Activated CD4-positive, alpha-beta T cell treated with anti-CD3 and anti-CD28 coated beads for 36 hours (primary cell): ENCODE measurements at regions not wholly inside any gene's neighbourhood (a gene's known extent, or its start where the extent isn't known, plus 50 kb on each side); places are given as distances from the start of the nearest gene placed in this dataset.

Experiments
- ATAC-seq: fragments of 200-7000 bp; cut with Tn5 transposase; one replicate; pipeline ENCODE4 v1.10.0; 2021; ENCODE audit warnings: mild to moderate bottlenecking, moderate library complexity
- CTCF ChIA-PET: fragments of 350-600 bp; sonication (Branson Sonifier 250); formaldehyde crosslinking; loops from one replicate; lab custom pipeline; 2021; ENCODE audit warnings: antibody characterized with exemption; lab: Charles Lee
- POLR2A ChIA-PET: fragments of 350-600 bp; sonication (Branson Sonifier 250); formaldehyde crosslinking; loops from one replicate; lab custom pipeline; 2021; ENCODE audit warnings: antibody characterized with exemption, inconsistent platforms; lab: Charles Lee
- DNase-seq: peaks from one replicate; pipeline ENCODE4 v3.0.0-alpha.2; 2020
- H3K27ac Mint-ChIP-seq: one replicate; pipeline ENCODE4 v1.8.0; 2021; ENCODE audit warnings: mixed read lengths
- H3K27me3 Mint-ChIP-seq: one replicate; pipeline ENCODE4 v1.8.0; 2021; ENCODE audit warnings: mixed read lengths
- H3K36me3 Mint-ChIP-seq: one replicate; pipeline ENCODE4 v1.8.0; 2021; ENCODE audit warnings: low read depth, mixed read lengths
- H3K4me1 Mint-ChIP-seq: one replicate; pipeline ENCODE4 v1.8.0; 2021; ENCODE audit warnings: mixed read lengths
- H3K4me3 Mint-ChIP-seq: one replicate; pipeline ENCODE4 v1.8.0; 2021; ENCODE audit warnings: mild to moderate bottlenecking, moderate library complexity, mixed read lengths
- H3K9me3 Mint-ChIP-seq: one replicate; pipeline ENCODE4 v1.8.0; 2021; ENCODE audit warnings: low read depth, mixed read lengths
- intact Hi-C, 2 experiments: fragments of 100-400 bp; cut with DNase I in 1 of 2; cut with micrococcal nuclease in 1 of 2; formaldehyde crosslinking; loops; one replicate each; pipeline versions ENCODE4 v1.14.2 to v1.15.1; 2022 to 2024; cut with DNase I, micrococcal nuclease

- H3K27me3 Mint-ChIP-seq: no peaks in the 10 kb centered on the region
- H3K27ac Mint-ChIP-seq: no peak overlapping the region
- ATAC-seq (no peak), DNase-seq (no peak)
- intact Hi-C loops: no loop called here
- no peak overlapping the region for H3K4me3 Mint-ChIP-seq
- H3K9me3 Mint-ChIP-seq: peaks cover 2% of the 10 kb centered on the region
- POLR2A ChIA-PET: no interaction called here
- no peaks in the 10 kb centered on the region for H3K36me3 Mint-ChIP-seq
- CTCF ChIA-PET: no interaction called here
- H3K4me1 Mint-ChIP-seq: no peaks in the 10 kb centered on the region
These were observed 956.7 kb downstream of the TUSC7 start for GRCh38 chr3:117666325-117666724.

- H3K36me3 Mint-ChIP-seq: no peaks in the 10 kb centered on the region
- ATAC-seq (no peak), DNase-seq (no peak)
- no peaks in the 10 kb centered on the region for H3K27me3 Mint-ChIP-seq
- no peak overlapping the region for H3K4me3 Mint-ChIP-seq
- ChIA-PET POLR2A (no interaction called here), CTCF (no interaction called here)
- no peak overlapping the region for H3K27ac Mint-ChIP-seq
- H3K4me1 Mint-ChIP-seq: no peaks in the 10 kb centered on the region
- H3K9me3 Mint-ChIP-seq: peaks cover 2% of the 10 kb centered on the region
- intact Hi-C loops: no loop called here
These were observed 957.2 kb downstream of the TUSC7 start for GRCh38 chr3:117666812-117667211.

- H3K27ac Mint-ChIP-seq: no peak overlapping the region
- no peaks in the 10 kb centered on the region for H3K4me1 Mint-ChIP-seq
- H3K36me3 Mint-ChIP-seq: no peaks in the 10 kb centered on the region
- POLR2A ChIA-PET: no interaction called here
- no peak overlapping the region for H3K4me3 Mint-ChIP-seq
- DNase-seq: no peak
- CTCF ChIA-PET: no interaction called here
- ATAC-seq: no peak
- peaks cover 2% of the 10 kb centered on the region for H3K9me3 Mint-ChIP-seq
- intact Hi-C loops: no loop called here
- no peaks in the 10 kb centered on the region for H3K27me3 Mint-ChIP-seq
These were observed 960.2 kb downstream of the TUSC7 start for GRCh38 chr3:117669774-117670173.

GRCh38 chr3:117671722-117672318 lies 962.2 kb downstream of the TUSC7 start:
- DNase-seq (no peak), ATAC-seq (no peak)
- H3K4me1 Mint-ChIP-seq: no peaks in the 10 kb centered on the region
- H3K36me3 Mint-ChIP-seq: no peaks in the 10 kb centered on the region
- intact Hi-C loops: no loop called here
- no peaks in the 10 kb centered on the region for H3K27me3 Mint-ChIP-seq
- no peak overlapping the region for H3K4me3 Mint-ChIP-seq
- no peak overlapping the region for H3K27ac Mint-ChIP-seq
- POLR2A ChIA-PET: no interaction called here
- CTCF ChIA-PET: no interaction called here
- H3K9me3 Mint-ChIP-seq: no peaks in the 10 kb centered on the region

- no peak overlapping the region for H3K4me3 Mint-ChIP-seq
- intact Hi-C loops: no loop called here
- H3K4me1 Mint-ChIP-seq: no peaks in the 10 kb centered on the region
- DNase-seq (no peak), ATAC-seq (no peak)
- H3K9me3 Mint-ChIP-seq: no peaks in the 10 kb centered on the region
- no peaks in the 10 kb centered on the region for H3K36me3 Mint-ChIP-seq
- ChIA-PET CTCF (no interaction called here), POLR2A (no interaction called here)
- H3K27me3 Mint-ChIP-seq: no peaks in the 10 kb centered on the region
- no peak overlapping the region for H3K27ac Mint-ChIP-seq
These were observed 964.7 kb downstream of the TUSC7 start for GRCh38 chr3:117674321-117674720.

- Mint-ChIP-seq H3K27me3 (no peaks in the 10 kb centered on the region), H3K4me3 (no peak overlapping the region), H3K4me1 (no peaks in the 10 kb centered on the region), H3K9me3 (no peaks in the 10 kb centered on the region), H3K27ac (no peak overlapping the region), H3K36me3 (no peaks in the 10 kb centered on the region)
- POLR2A ChIA-PET: no interaction called here
- no peak for DNase-seq
- intact Hi-C loops: no loop called here
- CTCF ChIA-PET: interaction anchor here (0.6 kb wide), 1 partner anchor 148 kb away, joined by 3 read pairs; no protein-coding TSS in a partner anchor
- ATAC-seq: no peak
These were observed 972.0 kb downstream of the TUSC7 start for GRCh38 chr3:117681619-117682018.

- intact Hi-C loops: no loop called here
- DNase-seq: no peak
- no peaks in the 10 kb centered on the region for H3K36me3 Mint-ChIP-seq
These were observed 977.5 kb downstream of the TUSC7 start for GRCh38 chr3:117687096-117687495.

GRCh38 chr3:117688583-117688982 lies 979.0 kb downstream of the TUSC7 start:
- DNase-seq: no peak

More at GRCh38 chr3:117687096-117687495, 977.5 kb downstream of the TUSC7 start:
- CTCF ChIA-PET: no interaction called here
- no peaks in the 10 kb centered on the region for H3K9me3 Mint-ChIP-seq
- H3K4me3 Mint-ChIP-seq: no peak overlapping the region
- no peak overlapping the region for H3K27ac Mint-ChIP-seq
- H3K27me3 Mint-ChIP-seq: no peaks in the 10 kb centered on the region
- POLR2A ChIA-PET: no interaction called here
- no peak for ATAC-seq
- H3K4me1 Mint-ChIP-seq: no peaks in the 10 kb centered on the region

GRCh38 chr3:117691526-117691925 lies 981.9 kb downstream of the TUSC7 start:
- ChIA-PET POLR2A (no interaction called here), CTCF (no interaction called here)
- H3K36me3 Mint-ChIP-seq: no peaks in the 10 kb centered on the region
- no peak overlapping the region for H3K27ac Mint-ChIP-seq
- no peaks in the 10 kb centered on the region for H3K9me3 Mint-ChIP-seq
- intact Hi-C loops: no loop called here
- ATAC-seq (no peak), DNase-seq (no peak)
- no peaks in the 10 kb centered on the region for H3K4me1 Mint-ChIP-seq
- H3K27me3 Mint-ChIP-seq: no peaks in the 10 kb centered on the region
- H3K4me3 Mint-ChIP-seq: no peak overlapping the region

More at GRCh38 chr3:117688583-117688982, 979.0 kb downstream of the TUSC7 start:
- CTCF ChIA-PET: no interaction called here
- Mint-ChIP-seq H3K9me3 (no peaks in the 10 kb centered on the region), H3K4me1 (no peaks in the 10 kb centered on the region), H3K27ac (no peak overlapping the region), H3K4me3 (no peak overlapping the region), H3K36me3 (no peaks in the 10 kb centered on the region), H3K27me3 (no peaks in the 10 kb centered on the region)
- no peak for ATAC-seq
- intact Hi-C loops: no loop called here
- POLR2A ChIA-PET: no interaction called here

- ATAC-seq: no peak
- DNase-seq: no peak
- Mint-ChIP-seq H3K27ac (no peak overlapping the region), H3K4me1 (no peaks in the 10 kb centered on the region), H3K27me3 (no peaks in the 10 kb centered on the region), H3K4me3 (no peak overlapping the region), H3K36me3 (no peaks in the 10 kb centered on the region), H3K9me3 (no peaks in the 10 kb centered on the region)
- ChIA-PET CTCF (no interaction called here), POLR2A (no interaction called here)
- intact Hi-C loops: no loop called here
These were observed 982.9 kb downstream of the TUSC7 start for GRCh38 chr3:117692416-117692995.

GRCh38 chr3:117695321-117695720 lies 985.7 kb downstream of the TUSC7 start:
- intact Hi-C loops: no loop called here
- H3K36me3 Mint-ChIP-seq: no peaks in the 10 kb centered on the region
- ChIA-PET CTCF (interaction anchor here (0.6 to 1.4 kb wide), 3 partner anchors 11 to 566 kb away, joined by 3 read pairs; no protein-coding TSS in a partner anchor), POLR2A (no interaction called here)
- ATAC-seq: no peak
- H3K27ac Mint-ChIP-seq: no peak overlapping the region
- H3K4me3 Mint-ChIP-seq: no peak overlapping the region
- DNase-seq: no peak
- no peaks in the 10 kb centered on the region for H3K4me1 Mint-ChIP-seq
- H3K9me3 Mint-ChIP-seq: peaks cover 2% of the 10 kb centered on the region
- no peaks in the 10 kb centered on the region for H3K27me3 Mint-ChIP-seq

GRCh38 chr3:117695871-117696645 lies 986.5 kb downstream of the TUSC7 start:
- no peak for DNase-seq
- intact Hi-C loops: no loop called here
- Mint-ChIP-seq H3K4me1 (no peaks in the 10 kb centered on the region), H3K4me3 (no peak overlapping the region), H3K36me3 (no peaks in the 10 kb centered on the region), H3K27me3 (no peaks in the 10 kb centered on the region), H3K27ac (no peak overlapping the region), H3K9me3 (peaks cover 2% of the 10 kb centered on the region)
- ChIA-PET CTCF (no interaction called here), POLR2A (no interaction called here)
- no peak for ATAC-seq
